GM06990 (cell line): ENCODE measurements at regions not wholly inside any gene's neighbourhood (a gene's known extent, or its start where the extent isn't known, plus 50 kb on each side); places are given as distances from the start of the nearest gene placed in this dataset.

ENCODE experiments used
- DNase-seq: peaks from one replicate; pipeline ENCODE4 v3.0.0-alpha.2; 2011; ENCODE audit not compliant: insufficient read length; ENCODE audit errors: extremely low read depth
- H3K27me3 ChIP-seq: replicated peaks from 2 replicates; pipeline ENCODE4 v1.6.0; 2011; ENCODE audit warnings: low read length; ENCODE audit not compliant: control insufficient read depth, insufficient read depth
- H3K36me3 ChIP-seq: 2 replicates; pipeline ENCODE4 v1.5.1; 2011; ENCODE audit warnings: low read length; ENCODE audit not compliant: control insufficient read depth, insufficient read depth
- H3K4me3 ChIP-seq: replicated peaks from 2 replicates; pipeline ENCODE4 v1.5.1; 2011; ENCODE audit warnings: low read depth, mild to moderate bottlenecking, control low read depth, low read length
- CTCF ChIP-seq: IDR thresholded peaks from 2 replicates; pipeline ENCODE4 v1.5.1; 2011; ENCODE audit warnings: low read length, control low read depth, mild to moderate bottlenecking, inconsistent platforms; ENCODE audit not compliant: insufficient read depth, poor library complexity, severe bottlenecking

- H3K27me3 ChIP-seq = peaks cover 1% of the 10 kb centered on the region; the same call in 1 of the 2 replicates
- no peaks in the 10 kb centered on the region for H3K36me3 ChIP-seq
- no peak overlapping the region for H3K4me3 ChIP-seq
- DNase-seq = no peak
- no peak for TF ChIP-seq CTCF
These were observed 123.5 kb upstream of the ZNF32 start for GRCh38 chr10:43772171-43772570.

- no peak for TF ChIP-seq CTCF
These were observed 123.0 kb upstream of the ZNF32 start for GRCh38 chr10:43771675-43772074.

GRCh38 chr10:43765516-43765915 lies 116.8 kb upstream of the ZNF32 start:
- no peak for DNase-seq
- TF ChIP-seq CTCF = no peak
- H3K36me3 ChIP-seq = no peaks in the 10 kb centered on the region
- H3K27me3 ChIP-seq = no peaks in the 10 kb centered on the region; the same call in 1 of the 2 replicates
- no peak overlapping the region for H3K4me3 ChIP-seq

More at GRCh38 chr10:43771675-43772074, 123.0 kb upstream of the ZNF32 start:
- DNase-seq = no peak
- H3K27me3 ChIP-seq = peaks cover 1% of the 10 kb centered on the region; the same call in 1 of the 2 replicates
- no peak overlapping the region for H3K4me3 ChIP-seq
- no peaks in the 10 kb centered on the region for H3K36me3 ChIP-seq

GRCh38 chr10:43763846-43764245 lies 115.2 kb upstream of the ZNF32 start:
- DNase-seq = no peak
- Histone ChIP-seq H3K4me3 (no peak overlapping the region), H3K36me3 (no peaks in the 10 kb centered on the region), H3K27me3 (no peaks in the 10 kb centered on the region; the same call in 1 of the 2 replicates)
- no peak for TF ChIP-seq CTCF

GRCh38 chr10:43760514-43760913 lies 111.8 kb upstream of the ZNF32 start:
- DNase-seq = no peak
- Histone ChIP-seq H3K4me3 (no peak overlapping the region), H3K36me3 (no peaks in the 10 kb centered on the region), H3K27me3 (no peaks in the 10 kb centered on the region; the same call in 1 of the 2 replicates)
- TF ChIP-seq CTCF = no peak

GRCh38 chr10:43759216-43759615 lies 110.5 kb upstream of the ZNF32 start:
- H3K4me3 ChIP-seq = no peak overlapping the region

More at GRCh38 chr10:43759216-43759615, 110.5 kb upstream of the ZNF32 start:
- no peak for TF ChIP-seq CTCF
- no peaks in the 10 kb centered on the region; the same call in 1 of the 2 replicates for H3K27me3 ChIP-seq
- H3K36me3 ChIP-seq = no peaks in the 10 kb centered on the region
- DNase-seq = no peak
